Nephron progenitor cell (in vitro differentiated cells): ENCODE measurements at regions not wholly inside any gene's neighbourhood (a gene's known extent, or its start where the extent isn't known, plus 50 kb on each side); places are given as distances from the start of the nearest gene placed in this dataset.

Source experiments
- DNase-seq: peaks from one replicate; pipeline ENCODE4 v3.0.0; 2021
- H3K27ac Mint-ChIP-seq: 2 replicates; pipeline ENCODE4 v1.8.0; 2021; ENCODE audit warnings: mild to moderate bottlenecking, moderate library complexity, mixed read lengths
- H3K27me3 Mint-ChIP-seq: 2 replicates; pipeline ENCODE4 v1.8.0; 2021; ENCODE audit warnings: mild to moderate bottlenecking, low read depth, mixed read lengths; ENCODE audit not compliant: poor library complexity
- H3K36me3 Mint-ChIP-seq: 2 replicates; pipeline ENCODE4 v1.8.0; 2021; ENCODE audit warnings: low read depth, mixed read lengths
- H3K4me1 Mint-ChIP-seq: 2 replicates; pipeline ENCODE4 v1.8.0; 2021; ENCODE audit warnings: mixed read lengths
- H3K4me3 Mint-ChIP-seq: 2 replicates; pipeline ENCODE4 v1.8.0; 2021; ENCODE audit warnings: mild to moderate bottlenecking, moderate library complexity, mixed read lengths
- H3K9me3 Mint-ChIP-seq: 2 replicates; pipeline ENCODE4 v1.8.0; 2021; ENCODE audit warnings: mild to moderate bottlenecking, moderate library complexity, mixed read lengths
- TF ChIP-seq, protein P1 (sequence below): fragments of 200-600 bp; sonication (generic); IDR thresholded peaks from 2 replicates; pipeline ENCODE4 v1.5.0; 2021; ENCODE audit warnings: antibody characterized with exemption

DNA sequence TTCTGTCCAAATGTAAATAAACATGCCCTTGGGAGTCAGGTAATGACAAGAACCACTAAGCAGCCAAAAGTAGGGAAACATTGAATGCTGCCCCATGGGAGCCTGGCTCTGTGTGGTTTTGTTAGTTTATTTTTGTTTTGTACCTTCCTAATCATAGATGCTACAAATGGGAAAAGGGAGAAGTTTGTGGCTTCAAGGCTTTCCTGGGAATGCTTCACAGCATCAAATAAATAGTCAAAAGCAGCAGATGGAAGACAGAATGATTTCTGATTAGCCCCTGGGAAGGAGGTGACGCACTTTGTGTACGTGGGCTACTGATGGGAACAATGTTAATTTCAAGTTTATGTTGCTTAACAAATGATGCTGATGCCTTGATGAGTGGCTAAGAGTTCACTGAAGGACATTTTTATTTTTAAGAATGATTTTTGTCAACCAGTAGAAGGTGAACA, 532.7 kb downstream of the BCKDHB start:
- Mint-ChIP-seq H3K4me1 (peaks cover 14% of the 10 kb centered on the region), H3K27ac (peak overlapping the region; percentile 31), H3K36me3 (no peaks in the 10 kb centered on the region), H3K9me3 (no peaks in the 10 kb centered on the region), H3K4me3 (no peak overlapping the region), H3K27me3 (no peaks in the 10 kb centered on the region)
- TF ChIP-seq, protein P1, sequence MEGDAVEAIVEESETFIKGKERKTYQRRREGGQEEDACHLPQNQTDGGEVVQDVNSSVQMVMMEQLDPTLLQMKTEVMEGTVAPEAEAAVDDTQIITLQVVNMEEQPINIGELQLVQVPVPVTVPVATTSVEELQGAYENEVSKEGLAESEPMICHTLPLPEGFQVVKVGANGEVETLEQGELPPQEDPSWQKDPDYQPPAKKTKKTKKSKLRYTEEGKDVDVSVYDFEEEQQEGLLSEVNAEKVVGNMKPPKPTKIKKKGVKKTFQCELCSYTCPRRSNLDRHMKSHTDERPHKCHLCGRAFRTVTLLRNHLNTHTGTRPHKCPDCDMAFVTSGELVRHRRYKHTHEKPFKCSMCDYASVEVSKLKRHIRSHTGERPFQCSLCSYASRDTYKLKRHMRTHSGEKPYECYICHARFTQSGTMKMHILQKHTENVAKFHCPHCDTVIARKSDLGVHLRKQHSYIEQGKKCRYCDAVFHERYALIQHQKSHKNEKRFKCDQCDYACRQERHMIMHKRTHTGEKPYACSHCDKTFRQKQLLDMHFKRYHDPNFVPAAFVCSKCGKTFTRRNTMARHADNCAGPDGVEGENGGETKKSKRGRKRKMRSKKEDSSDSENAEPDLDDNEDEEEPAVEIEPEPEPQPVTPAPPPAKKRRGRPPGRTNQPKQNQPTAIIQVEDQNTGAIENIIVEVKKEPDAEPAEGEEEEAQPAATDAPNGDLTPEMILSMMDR = no peak
- no peak for DNase-seq

DNA sequence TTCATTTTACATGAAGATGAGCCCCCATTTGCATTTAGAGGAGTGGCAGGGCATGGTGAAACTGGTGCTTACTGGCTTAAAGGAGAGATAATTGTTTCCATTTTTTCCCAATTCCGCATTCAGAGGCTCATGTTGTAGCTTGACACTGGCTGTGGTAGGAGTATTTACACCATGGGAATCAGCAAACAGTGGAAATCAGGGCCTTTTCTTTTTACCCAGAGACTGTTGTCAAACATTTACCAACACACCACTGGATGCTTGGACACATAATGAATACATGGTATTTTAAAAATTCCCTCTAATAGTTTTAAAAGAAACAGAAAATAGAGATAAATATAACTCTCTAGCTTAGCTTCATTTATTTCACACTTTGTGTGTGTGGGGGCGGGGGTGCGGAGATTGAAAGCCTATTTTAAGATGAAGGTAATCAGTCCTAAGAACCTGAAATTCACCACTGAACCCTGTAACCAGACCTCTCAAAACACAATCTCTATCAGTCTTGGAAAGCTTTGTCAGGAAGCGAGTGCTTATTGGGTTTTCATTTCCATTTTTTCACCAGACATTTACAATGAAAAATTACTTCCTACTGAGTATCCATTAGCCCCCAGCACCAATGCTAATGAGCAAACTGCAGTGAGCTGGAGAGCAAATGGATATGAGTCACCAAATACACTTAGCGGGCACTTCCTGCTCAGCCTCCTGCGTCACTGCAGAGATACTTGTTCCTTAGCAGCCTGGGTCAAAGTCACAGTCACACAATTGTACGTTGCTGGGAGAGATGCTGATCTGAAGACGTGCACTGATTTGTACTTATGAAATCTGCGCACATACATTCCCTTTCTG, 532.0 kb downstream of the BCKDHB start:
- no peak for DNase-seq
- TF ChIP-seq, protein P1 = no peak
- H3K27ac Mint-ChIP-seq = no peak overlapping the region

DNA sequence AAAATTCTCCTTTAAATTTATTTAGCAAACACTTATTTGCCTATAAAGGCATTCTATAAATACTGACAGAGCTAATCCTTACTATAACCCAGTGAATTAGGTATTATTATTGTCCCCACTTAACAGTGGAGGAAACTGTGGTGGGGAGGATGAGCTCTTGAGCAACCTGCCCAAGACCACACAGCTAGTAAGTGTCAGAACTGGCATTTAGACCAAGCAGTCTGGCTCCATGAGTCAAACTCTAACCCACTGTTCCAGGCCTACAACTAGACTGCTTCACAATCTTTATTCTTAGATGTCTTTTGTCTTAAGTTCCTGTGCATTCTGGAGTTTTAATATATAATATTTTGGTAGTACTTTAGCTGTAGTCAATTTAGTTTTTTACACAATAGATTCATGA, 530.8 kb downstream of the BCKDHB start:
- TF ChIP-seq, protein P1 = no peak
- no peaks in the 10 kb centered on the region for H3K36me3 Mint-ChIP-seq
- H3K27ac Mint-ChIP-seq = no peak overlapping the region
- H3K9me3 Mint-ChIP-seq = no peaks in the 10 kb centered on the region
- no peak for DNase-seq
- H3K27me3 Mint-ChIP-seq = no peaks in the 10 kb centered on the region
- H3K4me3 Mint-ChIP-seq = no peak overlapping the region
- peaks cover 14% of the 10 kb centered on the region for H3K4me1 Mint-ChIP-seq

More for the DNA sequence above, 532.0 kb downstream of the BCKDHB start:
- Mint-ChIP-seq H3K4me3 (no peak overlapping the region), H3K36me3 (no peaks in the 10 kb centered on the region), H3K4me1 (peaks cover 14% of the 10 kb centered on the region), H3K27me3 (no peaks in the 10 kb centered on the region), H3K9me3 (no peaks in the 10 kb centered on the region)

DNA sequence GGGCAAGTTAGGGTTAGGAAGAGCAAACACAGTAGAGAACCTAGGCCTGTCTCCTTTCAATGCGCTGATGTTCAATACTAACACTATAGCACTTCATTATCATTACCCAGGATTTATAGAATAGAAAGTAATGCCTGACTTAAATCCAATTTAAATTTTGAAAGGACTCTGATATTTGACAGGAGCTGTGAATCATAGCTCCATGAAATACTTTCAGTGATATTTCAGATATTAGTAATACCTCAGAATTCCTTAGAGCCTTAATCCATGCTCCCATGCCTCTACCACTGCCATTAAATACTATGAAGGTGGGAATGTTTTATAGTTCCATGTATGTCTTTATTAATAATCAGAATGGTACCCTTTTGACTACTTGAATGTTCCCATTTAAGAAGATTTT, 530.2 kb downstream of the BCKDHB start:
- Mint-ChIP-seq H3K27ac (no peak overlapping the region), H3K4me3 (no peak overlapping the region), H3K27me3 (no peaks in the 10 kb centered on the region), H3K4me1 (peaks cover 14% of the 10 kb centered on the region), H3K36me3 (no peaks in the 10 kb centered on the region), H3K9me3 (no peaks in the 10 kb centered on the region)
- TF ChIP-seq, protein P1 = no peak
- DNase-seq = no peak

DNA sequence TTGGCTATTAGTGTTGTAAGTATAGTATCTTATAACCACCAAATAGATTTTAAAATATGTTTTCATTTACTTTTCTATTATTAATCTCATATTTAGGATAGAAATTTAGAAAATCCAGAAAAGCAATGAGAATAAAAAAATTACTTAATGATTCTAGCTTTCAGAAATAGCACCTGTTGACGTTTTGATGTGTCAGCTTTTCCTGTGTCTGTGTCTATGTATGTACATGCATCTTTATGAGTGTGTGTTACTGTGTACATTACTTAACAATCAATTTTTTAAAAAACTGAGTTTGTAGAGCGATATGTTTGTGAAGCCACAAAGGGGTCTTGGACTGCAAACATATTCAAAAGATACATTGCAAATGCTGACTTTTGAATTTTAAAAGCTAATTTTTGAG, 526.9 kb downstream of the BCKDHB start:
- Mint-ChIP-seq H3K27ac (no peak overlapping the region), H3K9me3 (peaks cover 4% of the 10 kb centered on the region), H3K4me1 (peaks cover under 1% of the 10 kb centered on the region), H3K36me3 (no peaks in the 10 kb centered on the region), H3K27me3 (peaks cover 4% of the 10 kb centered on the region), H3K4me3 (no peak overlapping the region)
- TF ChIP-seq, protein P1 = no peak
- no peak for DNase-seq

GRCh38 chr6:80625405-80625804, 518.9 kb downstream of the BCKDHB start:
- Mint-ChIP-seq H3K27me3 (peaks cover 7% of the 10 kb centered on the region), H3K4me1 (no peaks in the 10 kb centered on the region), H3K36me3 (no peaks in the 10 kb centered on the region), H3K9me3 (peaks cover 35% of the 10 kb centered on the region), H3K4me3 (no peak overlapping the region), H3K27ac (no peak overlapping the region)
- DNase-seq = no peak
- TF ChIP-seq, protein P1 = no peak
